Uterus (tissue), 3 donors: ENCODE measurements at regions not wholly inside any gene's neighbourhood (a gene's known extent, or its start where the extent isn't known, plus 50 kb on each side); places are given as distances from the start of the nearest gene placed in this dataset.

Experiments used
- DNase-seq, 2 donors: peaks; one replicate each; pipeline ENCODE4 v3.0.0-alpha.2; 2019 to 2020
- H3K27ac ChIP-seq, 2 donors: fragments of 200-600 bp; sonication (generic); 1 replicate in 1 of 2; 2 replicates in 1 of 2; pipeline ENCODE4 v1.5.1; 2016 to 2018
- H3K27me3 ChIP-seq, 2 donors: fragments of 200-600 bp; sonication (generic); one replicate each; pipeline ENCODE4 v1.5.1; 2018 to 2019; ENCODE audit warnings: control low read depth in 1 of 2
- H3K36me3 ChIP-seq, 2 donors: fragments of 200-600 bp; sonication (generic); one replicate each; pipeline ENCODE4 v1.5.1; 2019; ENCODE audit warnings: control low read depth in 1 of 2
- H3K4me1 ChIP-seq, 2 donors: fragments of 200-600 bp; sonication (generic); one replicate each; pipeline ENCODE4 v1.5.1; 2018 to 2019; ENCODE audit warnings: control low read depth in 1 of 2
- H3K4me3 ChIP-seq, 2 donors: fragments of 200-600 bp; sonication (generic); 1 replicate in 1 of 2; 2 replicates in 1 of 2; pipeline ENCODE4 v1.5.1; 2018 to 2019; ENCODE audit warnings: mild to moderate bottlenecking in 1 of 2
- H3K9me3 ChIP-seq, 2 donors: fragments of 200-600 bp; sonication (generic); one replicate each; pipeline ENCODE4 v1.5.1; 2019; ENCODE audit warnings: control low read depth in 1 of 2
- CTCF ChIP-seq, 4 experiments: fragments of 200-600 bp in 2 of 4; fragments of 450-650 bp in 2 of 4; sonication (generic) in 2 of 4; IDR thresholded peaks; one replicate each; pipeline ENCODE4 v1.5.1; 2016 to 2019; ENCODE audit warnings: antibody characterized with exemption in 4 of 4, mild to moderate bottlenecking in 2 of 4, moderate library complexity in 1 of 4
- POLR2A ChIP-seq, 2 donors: fragments of 450-650 bp; IDR thresholded peaks; one replicate each; pipeline ENCODE4 v1.6.1; 2016; ENCODE audit warnings: antibody characterized with exemption in 2 of 2, mild to moderate bottlenecking in 1 of 2, moderate library complexity in 1 of 2
- intact Hi-C: fragments of 100-400 bp; cut with DNase I; formaldehyde crosslinking; loops from one replicate; pipeline ENCODE4 v1.15.1; 2023; ENCODE audit warnings: low total_unique reads
- donor health status: DM: yes; HTN: yes; CAD: no.

- H3K9me3 ChIP-seq: no peaks in the 10 kb centered on the region
- H3K36me3 ChIP-seq: no peaks in the 10 kb centered on the region
- intact Hi-C loops: no loop called here
- H3K4me3 ChIP-seq: no peak overlapping the region
- H3K27ac ChIP-seq: no peak overlapping the region
- H3K4me1 ChIP-seq: no peaks in the 10 kb centered on the region
- TF ChIP-seq CTCF (IDR thresholded peaks at IDR 0.05): no peak
- TF ChIP-seq POLR2A (IDR thresholded peaks at IDR 0.05): no peak
- H3K27me3 ChIP-seq: no peaks in the 10 kb centered on the region
- no peak for DNase-seq
Measured at GRCh38 chr3:20898962-20899361, 713.0 kb upstream of the SGO1 start.

GRCh38 chr3:20890111-20890519 is 704.1 kb upstream of the SGO1 start:
- H3K36me3 ChIP-seq: no peaks in the 10 kb centered on the region
- no peak for DNase-seq
- intact Hi-C loops: no loop called here
- H3K27ac ChIP-seq: no peak overlapping the region
- no peaks in the 10 kb centered on the region for H3K9me3 ChIP-seq
- no peaks in the 10 kb centered on the region for H3K4me1 ChIP-seq
- H3K27me3 ChIP-seq: no peaks in the 10 kb centered on the region
- no peak overlapping the region for H3K4me3 ChIP-seq
- no peak for TF ChIP-seq CTCF (IDR thresholded peaks at IDR 0.05)
- no peak for TF ChIP-seq POLR2A (IDR thresholded peaks at IDR 0.05)

- Histone ChIP-seq H3K36me3 (no peaks in the 10 kb centered on the region), H3K4me1 (no peaks in the 10 kb centered on the region), H3K9me3 (no peaks in the 10 kb centered on the region), H3K27me3 (no peaks in the 10 kb centered on the region), H3K27ac (no peak overlapping the region), H3K4me3 (no peak overlapping the region)
- no peak for DNase-seq
- TF ChIP-seq POLR2A (IDR thresholded peaks at IDR 0.05): no peak
- TF ChIP-seq CTCF (IDR thresholded peaks at IDR 0.05): no peak
- intact Hi-C loops: no loop called here
Measured at GRCh38 chr3:20878691-20879090, 692.7 kb upstream of the SGO1 start.

GRCh38 chr3:20873235-20873634 is 687.2 kb upstream of the SGO1 start:
- no peak overlapping the region for H3K4me3 ChIP-seq
- no peak for DNase-seq
- no peak overlapping the region for H3K27ac ChIP-seq
- intact Hi-C loops: no loop called here
- no peaks in the 10 kb centered on the region for H3K36me3 ChIP-seq
- no peak for TF ChIP-seq CTCF (IDR thresholded peaks at IDR 0.05)
- no peak for TF ChIP-seq POLR2A (IDR thresholded peaks at IDR 0.05)
- no peaks in the 10 kb centered on the region for H3K4me1 ChIP-seq
- H3K9me3 ChIP-seq: no peaks in the 10 kb centered on the region
- no peaks in the 10 kb centered on the region for H3K27me3 ChIP-seq

- no peak for DNase-seq
- TF ChIP-seq POLR2A (IDR thresholded peaks at IDR 0.05): no peak
- no peaks in the 10 kb centered on the region for H3K9me3 ChIP-seq
- no peak overlapping the region for H3K4me3 ChIP-seq
- intact Hi-C loops: no loop called here
- H3K27ac ChIP-seq: no peak overlapping the region
- no peaks in the 10 kb centered on the region for H3K27me3 ChIP-seq
- no peaks in the 10 kb centered on the region for H3K36me3 ChIP-seq
- H3K4me1 ChIP-seq: no peaks in the 10 kb centered on the region
Measured at GRCh38 chr3:20870106-20870899, 684.3 kb upstream of the SGO1 start.
